B cell (primary cell): ENCODE measurements at regions not wholly inside any gene's neighbourhood (a gene's known extent, or its start where the extent isn't known, plus 50 kb on each side); places are given as distances from the start of the nearest gene placed in this dataset.

ENCODE experiments used
- ATAC-seq: fragments of 200-7000 bp; cut with Tn5 transposase; one replicate; pipeline ENCODE4 v1.10.0; 2021; ENCODE audit warnings: low read depth, mild to moderate bottlenecking, moderate number of reproducible peaks, moderate library complexity
- CTCF ChIA-PET: fragments of 350-600 bp; sonication (Branson Sonifier 250); formaldehyde crosslinking; loops from one replicate; lab custom pipeline; 2021; ENCODE audit warnings: antibody characterized with exemption, inconsistent platforms; lab: Charles Lee
- POLR2A ChIA-PET: fragments of 350-600 bp; sonication (Branson Sonifier 250); formaldehyde crosslinking; loops from one replicate; lab custom pipeline; 2021; ENCODE audit warnings: antibody characterized with exemption; lab: Charles Lee
- DNase-seq: peaks from one replicate; pipeline ENCODE4 v3.0.0; 2013
- H2AFZ ChIP-seq: 2 replicates; pipeline ENCODE4 v1.6.1; 2012; ENCODE audit warnings: mild to moderate bottlenecking, low read depth, low read length; ENCODE audit not compliant: insufficient read depth, poor library complexity, severe bottlenecking
- H3K27ac ChIP-seq, 2 donors: 1 replicate in 1 of 2; 2 replicates in 1 of 2; pipeline ENCODE4 v1.5.1; 2012 to 2013; ENCODE audit warnings: low read length in 2 of 2, mild to moderate bottlenecking in 2 of 2, moderate library complexity in 1 of 2
- H3K27me3 ChIP-seq, 4 experiments: fragments of 200-600 bp in 1 of 4; sonication (generic) in 1 of 4; replicated peaks in 1 of 4; 1 replicate in 2 of 4; 2 replicates in 2 of 4; pipeline versions ENCODE4 v1.6.1 to v1.7.0; 2013 to 2016; ENCODE audit warnings: low read length in 3 of 4, mild to moderate bottlenecking in 2 of 4, mixed read lengths in 1 of 4, moderate library complexity in 1 of 4; ENCODE audit not compliant: insufficient read depth in 4 of 4, control insufficient read depth in 3 of 4; ENCODE audit errors: control extremely low read depth in 1 of 4
- H3K36me3 ChIP-seq, 2 experiments: replicated peaks in 1 of 2; 1 replicate in 1 of 2; 2 replicates in 1 of 2; pipeline versions ENCODE4 v1.6.1 to v1.7.1; 2013; ENCODE audit warnings: low read length in 1 of 2; ENCODE audit not compliant: insufficient read depth in 2 of 2, control insufficient read depth in 1 of 2; ENCODE audit errors: control extremely low read depth in 1 of 2, extremely low read depth in 1 of 2
- H3K4me1 ChIP-seq, 2 donors: fragments of 200-600 bp in 1 of 2; sonication (generic) in 1 of 2; 1 replicate in 1 of 2; 2 replicates in 1 of 2; pipeline versions ENCODE4 v1.5.1 to v1.6.1; 2013 to 2017; ENCODE audit warnings: low read length in 2 of 2; ENCODE audit not compliant: control insufficient read depth in 2 of 2, insufficient read depth in 2 of 2
- H3K4me2 ChIP-seq: replicated peaks from 2 replicates; pipeline ENCODE3; 2012; ENCODE audit warnings: mild to moderate bottlenecking, low read depth, low read length; ENCODE audit not compliant: poor library complexity, severe bottlenecking
- H3K4me3 ChIP-seq, 5 experiments: fragments of 200-600 bp in 1 of 5; sonication (generic) in 1 of 5; 1 replicate in 3 of 5; 2 replicates in 2 of 5; pipeline versions ENCODE4 v1.5.1 to v1.7.0; 2011 to 2016; ENCODE audit warnings: low read length in 4 of 5, mild to moderate bottlenecking in 4 of 5, low read depth in 2 of 5, control low read depth in 1 of 5, moderate library complexity in 1 of 5; ENCODE audit not compliant: insufficient read depth in 1 of 5; ENCODE audit errors: control extremely low read depth in 1 of 5, extremely low read depth in 1 of 5
- H3K79me2 ChIP-seq: fragments of 200-600 bp; sonication (generic); one replicate; pipeline ENCODE4 v1.6.0; 2016; ENCODE audit warnings: low read length; ENCODE audit not compliant: control insufficient read depth, insufficient read depth
- H3K9ac ChIP-seq: fragments of 200-600 bp; sonication (generic); 2 replicates; pipeline ENCODE4 v1.6.1; 2017; ENCODE audit warnings: mild to moderate bottlenecking, low read length, moderate library complexity
- H3K9me3 ChIP-seq, 3 donors: one replicate each; pipeline versions ENCODE4 v1.6.1 to v1.7.1; 2013; ENCODE audit warnings: low read length in 2 of 3; ENCODE audit not compliant: control insufficient read depth in 2 of 3, insufficient read depth in 1 of 3; ENCODE audit errors: control extremely low read depth in 1 of 3
- H4K20me1 ChIP-seq: 2 replicates; pipeline ENCODE4 v1.6.0; 2012; ENCODE audit warnings: mild to moderate bottlenecking, low read length; ENCODE audit not compliant: insufficient read depth, control insufficient read depth, poor library complexity, severe bottlenecking
- H3K27ac Mint-ChIP-seq: one replicate; pipeline ENCODE4 v1.8.0; 2021; ENCODE audit warnings: mixed read lengths
- H3K27me3 Mint-ChIP-seq: one replicate; pipeline ENCODE4 v1.8.0; 2021; ENCODE audit warnings: mixed read lengths
- H3K4me1 Mint-ChIP-seq: one replicate; pipeline ENCODE4 v1.8.0; 2021; ENCODE audit warnings: mixed read lengths
- H3K4me3 Mint-ChIP-seq: one replicate; pipeline ENCODE4 v1.8.0; 2021; ENCODE audit warnings: mixed read lengths
- H3K9me3 Mint-ChIP-seq: one replicate; pipeline ENCODE4 v1.8.0; 2022; ENCODE audit warnings: mixed read lengths; ENCODE audit not compliant: insufficient read depth
- CTCF ChIP-seq: fragments of 200-600 bp; IDR thresholded peaks from one replicate; pipeline ENCODE4 v1.8.0; 2022; ENCODE audit warnings: antibody characterized with exemption, mild to moderate bottlenecking
- EZH2 ChIP-seq: IDR thresholded peaks from 2 replicates; pipeline ENCODE4 v1.6.1; 2012; ENCODE audit warnings: borderline replicate concordance, low read depth, mild to moderate bottlenecking, moderate library complexity, low read length; ENCODE audit not compliant: insufficient read depth, poor library complexity, severe bottlenecking
- WGBS: methylation state at CpG from one replicate; pipeline ENCODE4 v1.1.5; 2013; ENCODE audit warnings: missing lambda C conversion rate; ENCODE audit not compliant: insufficient coverage; 5-methylcytosine and 5-hydroxymethylcytosine counted together
- intact Hi-C: fragments of 100-400 bp; cut with micrococcal nuclease; formaldehyde crosslinking; loops from one replicate; pipeline ENCODE4 v1.10.0; 2022

GRCh38 chrX:51035746-51036145, 125.2 kb downstream of the BMP15 start:
- Histone ChIP-seq H3K4me2 (no peak overlapping the region), H3K9me3 (no peaks in the 10 kb centered on the region), H3K79me2 (no peaks in the 10 kb centered on the region), H3K27me3 (no peaks in the 10 kb centered on the region), H2AFZ (no peak overlapping the region), H3K9ac (no peak overlapping the region), H3K27ac (no peak overlapping the region), H3K4me3 (no peak overlapping the region), H3K4me1 (no peaks in the 10 kb centered on the region), H3K36me3 (no peaks in the 10 kb centered on the region), H4K20me1 (no peaks in the 10 kb centered on the region)
- no peaks in the 10 kb centered on the region for H3K9me3 Mint-ChIP-seq
- no peaks in the 10 kb centered on the region for H3K4me1 Mint-ChIP-seq
- CTCF ChIA-PET = no interaction called here
- ATAC-seq (no peak), DNase-seq (no peak)
- WGBS = no CpG with 5 or more reads among the region's 3 CpGs
- peaks cover 6% of the 10 kb centered on the region for H3K27me3 Mint-ChIP-seq
- POLR2A ChIA-PET = no interaction called here
- intact Hi-C loops = no loop called here
- H3K27ac Mint-ChIP-seq = no peak overlapping the region
- H3K4me3 Mint-ChIP-seq = no peak overlapping the region
- TF ChIP-seq EZH2 (no peak), CTCF (no peak)

- ATAC-seq = no peak
- Mint-ChIP-seq H3K4me3 (no peak overlapping the region), H3K27me3 (peaks cover 11% of the 10 kb centered on the region), H3K9me3 (no peaks in the 10 kb centered on the region), H3K27ac (no peak overlapping the region), H3K4me1 (no peaks in the 10 kb centered on the region)
- Histone ChIP-seq H3K79me2 (no peaks in the 10 kb centered on the region), H3K4me3 (no peak overlapping the region), H3K9ac (no peak overlapping the region), H3K9me3 (no peaks in the 10 kb centered on the region), H3K27me3 (no peaks in the 10 kb centered on the region), H3K27ac (no peak overlapping the region), H3K36me3 (no peaks in the 10 kb centered on the region), H3K4me1 (no peaks in the 10 kb centered on the region), H2AFZ (no peak overlapping the region), H3K4me2 (no peak overlapping the region), H4K20me1 (no peaks in the 10 kb centered on the region)
- DNase-seq = no peak
- POLR2A ChIA-PET = no interaction called here
- whole genome bisulfite sequencing = 100% methylated on average over 1 of the region's 2 CpGs
- CTCF ChIA-PET = no interaction called here
- intact Hi-C loops = no loop called here
- no peak for TF ChIP-seq CTCF
Observed at GRCh38 chrX:51047950-51048349, 137.4 kb downstream of the BMP15 start.
